Neural progenitor cell (in vitro differentiated cells): ENCODE measurements at regions not wholly inside any gene's neighbourhood (a gene's known extent, or its start where the extent isn't known, plus 50 kb on each side); places are given as distances from the start of the nearest gene placed in this dataset.

Experiments used
- EZH2 ChIP-seq: fragments of 200-600 bp; sonication (generic); IDR thresholded peaks from 2 replicates; pipeline ENCODE4 v1.6.1; 2017; ENCODE audit warnings: antibody characterized with exemption, mild to moderate bottlenecking, moderate library complexity
- TF ChIP-seq, protein P1 (sequence below): fragments of 200-600 bp; sonication (generic); IDR thresholded peaks from 2 replicates; pipeline ENCODE4 v1.5.1; 2017; ENCODE audit warnings: antibody characterized with exemption, mild to moderate bottlenecking

DNA sequence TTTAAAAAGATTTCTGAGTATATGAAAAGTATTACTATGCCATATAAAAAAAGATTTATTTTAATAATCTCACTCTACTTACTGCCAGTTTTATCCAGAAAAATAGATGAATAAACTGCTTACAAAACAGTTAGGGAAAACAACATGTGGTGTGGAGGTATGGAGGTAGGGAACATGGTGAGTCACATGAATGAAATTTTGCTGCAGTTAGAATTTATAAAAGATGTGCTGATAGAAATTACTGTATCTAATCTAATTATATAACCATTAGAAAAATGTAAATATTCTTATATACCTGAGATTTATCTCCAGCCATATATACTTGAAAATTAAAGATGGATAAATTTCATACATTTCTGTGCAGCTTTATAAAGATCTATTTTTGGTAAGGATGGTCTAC, 184.0 kb upstream of the ANK2 start:
- TF ChIP-seq EZH2, result no peak
- TF ChIP-seq, protein P1, sequence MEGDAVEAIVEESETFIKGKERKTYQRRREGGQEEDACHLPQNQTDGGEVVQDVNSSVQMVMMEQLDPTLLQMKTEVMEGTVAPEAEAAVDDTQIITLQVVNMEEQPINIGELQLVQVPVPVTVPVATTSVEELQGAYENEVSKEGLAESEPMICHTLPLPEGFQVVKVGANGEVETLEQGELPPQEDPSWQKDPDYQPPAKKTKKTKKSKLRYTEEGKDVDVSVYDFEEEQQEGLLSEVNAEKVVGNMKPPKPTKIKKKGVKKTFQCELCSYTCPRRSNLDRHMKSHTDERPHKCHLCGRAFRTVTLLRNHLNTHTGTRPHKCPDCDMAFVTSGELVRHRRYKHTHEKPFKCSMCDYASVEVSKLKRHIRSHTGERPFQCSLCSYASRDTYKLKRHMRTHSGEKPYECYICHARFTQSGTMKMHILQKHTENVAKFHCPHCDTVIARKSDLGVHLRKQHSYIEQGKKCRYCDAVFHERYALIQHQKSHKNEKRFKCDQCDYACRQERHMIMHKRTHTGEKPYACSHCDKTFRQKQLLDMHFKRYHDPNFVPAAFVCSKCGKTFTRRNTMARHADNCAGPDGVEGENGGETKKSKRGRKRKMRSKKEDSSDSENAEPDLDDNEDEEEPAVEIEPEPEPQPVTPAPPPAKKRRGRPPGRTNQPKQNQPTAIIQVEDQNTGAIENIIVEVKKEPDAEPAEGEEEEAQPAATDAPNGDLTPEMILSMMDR, result no peak
